GM12875 (cell line): ENCODE measurements at regions not wholly inside any gene's neighbourhood (a gene's known extent, or its start where the extent isn't known, plus 50 kb on each side); places are given as distances from the start of the nearest gene placed in this dataset.

ENCODE experiments used
- H3K4me3 ChIP-seq: one replicate; pipeline ENCODE4 v1.5.1; 2011; ENCODE audit warnings: low read depth, low read length, control low read depth
- CTCF ChIP-seq: IDR thresholded peaks from 2 replicates; pipeline ENCODE4 v1.5.1; 2011; ENCODE audit warnings: low read depth, mild to moderate bottlenecking, control low read depth, inconsistent platforms, low read length, moderate library complexity, borderline replicate concordance; ENCODE audit not compliant: insufficient read depth

- no peak for TF ChIP-seq CTCF
- H3K4me3 ChIP-seq, result no peak overlapping the region
These were observed 74.4 kb upstream of the PPP2R3A start for GRCh38 chr3:135891121-135891520.

- peak; percentile 74 for TF ChIP-seq CTCF
- no peak overlapping the region for H3K4me3 ChIP-seq
These were observed 70.3 kb upstream of the PPP2R3A start for GRCh38 chr3:135895106-135895733.

- no peak for TF ChIP-seq CTCF
- H3K4me3 ChIP-seq, result no peak overlapping the region
These were observed 69.8 kb upstream of the PPP2R3A start for GRCh38 chr3:135895734-135896121.

- no peak for TF ChIP-seq CTCF
- H3K4me3 ChIP-seq, result no peak overlapping the region
These were observed 68.9 kb upstream of the PPP2R3A start for GRCh38 chr3:135896613-135897012.

- no peak overlapping the region for H3K4me3 ChIP-seq
- no peak for TF ChIP-seq CTCF
These were observed 67.8 kb upstream of the PPP2R3A start for GRCh38 chr3:135897715-135898114.

GRCh38 chr3:135898774-135899173, 66.8 kb upstream of the PPP2R3A start:
- H3K4me3 ChIP-seq, result no peak overlapping the region
- no peak for TF ChIP-seq CTCF

GRCh38 chr3:135905058-135905724, 60.3 kb upstream of the PPP2R3A start:
- no peak for TF ChIP-seq CTCF
- H3K4me3 ChIP-seq, result no peak overlapping the region
